GM18508 (cell line): ENCODE measurements at regions not wholly inside any gene's neighbourhood (a gene's known extent, or its start where the extent isn't known, plus 50 kb on each side); places are given as distances from the start of the nearest gene placed in this dataset.
"Not testable (repeated sequence)": the region's sequence is repeated elsewhere in the genome, so short reads cannot be mapped to it uniquely, and the experiment has no call there.

Source experiments
- ATAC-seq: cut with Tn5 transposase; IDR thresholded peaks from one replicate; pipeline ENCODE4 v1.9.1; 2021; ENCODE audit warnings: moderate number of reproducible peaks; ENCODE audit not compliant: insufficient read depth, unreplicated experiment

DNA sequence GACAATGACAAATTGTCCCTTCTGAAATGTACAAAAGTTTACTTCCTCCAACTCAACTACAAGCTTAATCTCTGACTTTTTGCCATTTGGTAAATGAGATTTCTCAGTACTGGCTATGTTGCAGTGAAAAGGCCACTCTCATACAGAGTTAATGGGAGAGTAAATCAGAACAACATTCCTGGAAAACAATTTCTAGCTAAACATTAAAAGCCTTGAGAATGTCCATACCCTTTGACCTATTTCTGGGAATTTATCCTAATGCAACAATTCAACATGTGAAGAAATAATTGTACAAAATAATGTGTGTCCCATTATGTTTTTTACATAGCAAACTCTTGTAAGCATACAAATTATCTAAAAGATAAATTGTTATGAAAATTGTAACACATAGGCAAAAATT lies 56.3 kb upstream of the SPEF2 start:
- ATAC-seq = no peak

DNA sequence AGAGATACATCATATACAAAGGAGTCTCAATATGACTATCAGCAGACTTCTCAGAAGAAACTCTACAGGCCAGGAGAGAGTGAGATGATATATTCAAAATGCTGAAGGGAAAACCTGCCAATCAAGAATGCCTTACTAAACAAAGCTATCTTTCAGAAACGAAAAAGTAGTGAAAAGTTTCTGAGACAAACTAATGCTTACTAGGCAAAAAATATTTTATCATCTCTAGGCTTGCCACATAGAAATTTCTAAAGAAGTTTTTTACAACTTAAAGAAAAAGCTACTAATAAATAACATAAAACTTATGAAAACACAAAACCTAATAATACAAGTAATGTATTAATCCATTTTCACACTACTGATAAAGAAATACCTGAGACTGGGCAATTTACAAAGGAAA lies 59.9 kb upstream of the SPEF2 start:
- no peak for ATAC-seq

DNA sequence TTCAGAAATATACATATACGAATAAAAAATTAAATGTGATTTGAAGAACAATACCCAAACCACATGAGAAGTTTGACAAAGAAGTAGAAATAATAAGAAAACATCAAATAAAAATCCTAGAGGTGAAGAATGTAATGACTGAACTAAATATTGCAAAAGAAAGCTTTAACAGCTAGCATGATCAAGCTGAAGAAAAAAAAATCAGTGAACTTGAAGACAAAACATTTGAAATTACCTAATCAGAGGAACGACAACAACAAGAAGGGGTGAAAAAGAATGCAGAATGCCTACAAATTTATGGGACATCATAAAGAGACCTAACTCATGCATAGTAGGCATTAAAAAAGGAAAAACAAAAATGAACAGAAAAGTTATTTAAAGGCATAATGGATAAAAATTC lies 60.5 kb upstream of the SPEF2 start:
- no peak for ATAC-seq

DNA sequence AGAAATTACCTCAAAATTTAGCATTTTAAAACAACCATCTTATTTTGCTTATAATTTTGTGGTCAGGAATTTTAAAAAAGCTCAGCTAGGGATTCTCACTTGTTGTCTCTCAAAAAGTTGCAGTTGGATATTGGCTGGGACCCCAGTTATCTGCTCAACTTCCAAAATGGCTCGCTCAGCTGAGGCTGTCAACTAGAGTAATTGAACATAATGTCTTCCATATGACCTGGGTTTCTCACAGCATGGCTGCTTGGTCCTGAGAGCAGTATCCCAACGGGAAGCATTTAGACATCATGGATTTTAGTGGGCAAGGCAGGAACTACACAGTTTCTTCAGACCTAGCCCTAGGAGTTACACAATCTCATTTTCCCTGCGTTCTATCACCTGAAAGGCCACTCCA lies 63.6 kb upstream of the SPEF2 start:
- ATAC-seq = no peak

DNA sequence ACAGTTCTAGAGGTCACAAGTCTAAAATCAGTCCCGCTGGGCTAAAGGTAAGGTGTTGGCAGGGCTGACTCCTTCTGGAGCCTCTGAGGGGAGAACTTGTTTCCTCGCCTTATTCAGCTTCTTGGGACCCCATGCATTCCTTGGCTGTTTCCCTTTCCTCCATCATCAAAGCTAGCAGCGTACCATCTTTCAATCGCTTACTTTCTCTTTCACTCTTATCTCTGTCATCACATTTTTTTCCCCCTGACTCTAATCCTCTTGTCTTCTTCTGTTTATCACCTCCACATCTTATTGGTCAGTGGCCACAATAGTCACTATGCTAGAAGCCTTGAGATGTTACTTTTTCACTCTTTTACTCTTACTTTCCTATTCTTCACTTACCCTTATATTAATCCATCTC lies 72.5 kb upstream of the SPEF2 start:
- no peak for ATAC-seq

DNA sequence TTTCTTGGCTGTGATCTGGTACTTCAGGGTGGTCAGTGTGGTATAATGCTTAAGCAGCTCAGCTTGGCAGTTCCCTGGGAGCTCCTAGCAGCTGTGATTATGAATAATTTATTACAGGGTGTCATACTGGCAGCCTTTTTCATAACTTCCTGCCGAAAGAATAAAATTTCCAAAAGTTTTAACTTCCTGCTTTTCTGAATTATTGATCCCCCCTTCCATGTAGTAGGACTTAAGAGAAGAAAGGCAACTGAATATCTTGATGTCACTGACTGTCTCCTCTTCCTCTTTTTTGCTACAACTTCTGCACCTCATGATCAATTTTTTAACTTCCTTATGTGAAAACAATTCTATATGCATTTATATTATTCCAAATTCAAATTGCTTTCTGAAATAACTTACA lies 74.3 kb upstream of the SPEF2 start:
- no peak for ATAC-seq

DNA sequence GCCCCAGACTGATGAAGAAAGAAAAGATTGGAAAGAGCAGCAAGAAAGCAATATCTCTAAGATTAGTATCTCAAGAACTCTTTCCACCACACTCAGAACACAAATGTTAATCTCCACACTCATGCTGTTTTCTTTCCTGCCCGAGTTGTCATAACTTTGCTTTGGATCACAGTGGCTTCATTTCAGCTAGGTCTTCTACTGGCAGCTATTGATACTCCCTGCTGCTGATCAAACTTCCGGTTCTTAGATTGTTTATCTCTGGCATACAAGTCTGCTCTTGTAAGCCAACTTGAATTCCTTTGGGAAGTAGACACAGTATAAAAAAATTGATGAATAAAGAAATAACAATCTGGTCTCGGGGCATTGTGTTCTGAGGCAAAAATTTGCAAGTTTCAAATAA lies 77.7 kb upstream of the SPEF2 start:
- no peak for ATAC-seq

DNA sequence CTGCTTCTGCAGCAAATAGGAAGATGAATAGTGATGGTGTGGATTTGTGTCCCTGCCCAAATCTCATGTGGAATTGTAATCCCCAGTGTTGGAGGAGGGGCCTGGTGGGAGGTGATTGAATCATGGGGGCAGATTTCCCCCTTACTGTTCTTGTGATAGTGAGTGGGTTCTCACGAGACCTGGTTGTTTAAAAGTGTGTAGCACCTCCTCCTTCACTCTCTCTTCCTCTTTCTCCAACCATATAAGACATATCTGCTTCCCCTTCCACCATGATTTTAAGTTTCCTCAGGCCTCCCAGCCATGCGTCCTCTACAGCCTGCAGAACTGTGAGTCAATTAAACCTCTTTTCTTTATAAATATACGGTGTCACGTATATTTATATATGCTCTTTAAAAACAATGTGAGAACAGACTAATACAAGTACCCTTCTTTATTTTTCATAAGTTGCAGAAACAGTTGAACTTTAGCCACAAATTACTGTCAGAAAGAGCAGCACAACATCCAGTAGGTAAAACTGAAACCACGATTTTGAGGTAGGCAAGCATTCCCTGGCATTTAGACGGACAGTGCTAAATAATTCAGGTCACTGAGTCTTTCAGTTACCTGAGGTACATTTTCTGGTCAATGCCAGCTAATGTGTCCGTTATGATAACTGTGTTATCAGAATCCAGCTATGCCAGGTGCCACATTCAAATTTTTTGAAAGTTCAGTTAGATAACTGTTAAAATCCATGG lies 79.3 kb upstream of the SPEF2 start:
- no peak for ATAC-seq

DNA sequence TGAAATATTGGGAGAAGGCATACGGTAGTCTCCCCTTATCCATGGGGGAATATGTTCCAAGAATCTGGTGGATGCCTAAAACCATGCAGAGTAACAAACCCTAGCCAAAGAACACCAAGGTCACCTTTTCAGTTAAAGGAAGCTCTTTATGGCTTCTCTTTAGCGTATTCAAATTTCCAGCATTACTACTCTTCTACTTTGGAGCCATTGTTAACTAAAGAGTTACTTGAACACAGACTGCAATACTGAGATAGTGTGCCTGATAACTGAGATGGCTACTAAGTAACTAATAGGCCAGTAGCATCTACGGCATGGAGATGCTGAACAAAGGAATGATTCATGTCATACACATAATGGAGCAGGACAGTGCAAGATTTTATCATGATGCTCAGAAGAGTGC lies 84.5 kb upstream of the SPEF2 start:
- ATAC-seq = no peak

DNA sequence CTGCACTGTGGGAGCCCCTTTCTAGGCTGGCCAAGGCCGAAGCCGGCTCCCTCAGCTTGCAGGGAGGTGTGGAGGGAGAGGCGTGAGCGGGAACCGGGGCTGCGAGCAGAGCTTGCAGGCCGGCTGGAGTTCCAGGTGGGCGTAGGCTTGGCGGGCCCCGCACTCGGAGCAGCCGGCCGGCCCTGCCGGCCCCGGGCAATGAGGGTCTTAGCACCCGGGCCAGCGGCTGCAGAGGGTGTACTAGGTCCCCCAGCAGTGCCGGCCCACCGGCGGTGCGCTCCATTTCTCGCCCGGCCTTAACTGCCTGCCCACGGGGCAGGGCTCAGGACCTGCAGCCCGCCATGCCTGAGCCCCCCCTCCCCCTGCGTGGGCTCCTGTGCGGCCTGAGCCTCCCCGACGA lies 86.1 kb upstream of the SPEF2 start:
- ATAC-seq = not testable (repeated sequence)

DNA sequence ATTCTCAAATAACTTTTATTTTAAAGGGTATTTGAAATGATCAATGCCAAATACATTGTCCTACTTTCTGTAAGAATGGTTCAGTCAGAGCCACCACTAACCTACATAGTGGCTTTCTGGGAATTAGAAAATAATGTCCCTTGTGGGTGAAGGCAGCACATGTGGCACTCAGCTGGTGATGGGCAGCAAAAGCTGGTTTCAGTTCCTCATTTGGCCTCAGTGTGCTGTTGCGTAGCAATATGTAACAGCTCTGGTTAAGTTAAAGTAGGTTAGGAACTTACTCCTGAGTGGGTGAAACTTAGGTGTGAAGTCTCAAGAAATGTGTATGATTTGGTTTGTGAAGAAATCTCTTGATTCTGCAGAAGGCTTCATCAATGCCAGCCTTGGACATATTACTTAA lies 99.6 kb upstream of the SPEF2 start:
- ATAC-seq = peak; percentile 100

DNA sequence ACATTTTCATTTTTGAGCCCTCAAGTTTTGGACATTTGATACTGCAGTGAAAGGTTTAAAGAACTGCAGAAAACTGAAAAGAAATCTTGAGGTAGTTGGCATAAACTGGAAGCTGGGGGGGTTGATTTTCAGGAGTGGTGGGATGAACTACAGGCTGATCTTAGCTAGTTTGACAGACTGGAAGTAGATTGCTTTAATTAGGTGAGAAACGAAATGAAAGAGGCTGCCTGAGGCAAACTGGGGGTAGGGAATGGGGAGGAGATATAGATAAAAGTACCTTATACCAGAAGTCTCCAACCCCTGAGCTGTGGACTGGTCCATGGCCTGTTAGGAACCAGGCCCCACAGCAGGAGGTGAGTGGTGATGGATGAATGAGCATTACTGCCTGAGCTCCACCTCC lies 101.4 kb upstream of the SPEF2 start:
- ATAC-seq = no peak

DNA sequence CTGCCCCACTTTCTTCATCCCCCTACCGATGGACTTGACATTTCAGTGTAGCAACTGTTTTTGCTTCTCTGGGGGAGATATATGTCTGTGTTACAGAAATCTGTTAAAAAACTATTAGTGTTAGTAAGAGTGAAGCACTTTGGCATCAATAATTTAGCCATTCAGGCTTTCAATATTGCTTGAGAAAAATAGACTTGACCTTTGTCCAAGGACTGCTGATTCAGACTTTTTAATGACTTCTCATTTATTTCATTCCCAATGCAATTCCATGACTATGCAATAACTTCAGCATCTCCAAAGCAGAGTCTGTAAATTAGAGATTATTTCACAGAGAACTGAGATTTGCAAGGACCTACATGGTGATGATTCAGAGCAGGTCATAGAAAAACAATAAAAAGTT lies 104.1 kb upstream of the SPEF2 start:
- no peak for ATAC-seq

DNA sequence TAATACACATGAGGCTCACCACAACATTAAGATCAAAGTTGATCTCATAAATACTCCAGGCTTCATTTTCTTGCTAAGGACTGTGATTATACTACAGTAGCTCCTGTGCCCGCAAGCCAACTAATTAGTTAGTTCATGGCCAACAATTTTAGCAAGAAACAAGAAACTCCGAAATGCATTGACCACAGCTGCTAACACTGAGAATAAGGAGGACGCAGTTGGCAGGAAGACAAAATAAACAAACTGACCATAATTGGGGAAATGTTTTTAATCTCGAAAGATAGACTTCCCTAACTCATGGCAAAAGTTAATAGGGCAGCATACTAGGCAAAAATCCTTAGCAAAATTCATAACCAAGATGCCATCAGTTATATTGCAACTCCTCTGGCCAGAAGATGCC lies 115.5 kb upstream of the SPEF2 start:
- ATAC-seq = no peak

DNA sequence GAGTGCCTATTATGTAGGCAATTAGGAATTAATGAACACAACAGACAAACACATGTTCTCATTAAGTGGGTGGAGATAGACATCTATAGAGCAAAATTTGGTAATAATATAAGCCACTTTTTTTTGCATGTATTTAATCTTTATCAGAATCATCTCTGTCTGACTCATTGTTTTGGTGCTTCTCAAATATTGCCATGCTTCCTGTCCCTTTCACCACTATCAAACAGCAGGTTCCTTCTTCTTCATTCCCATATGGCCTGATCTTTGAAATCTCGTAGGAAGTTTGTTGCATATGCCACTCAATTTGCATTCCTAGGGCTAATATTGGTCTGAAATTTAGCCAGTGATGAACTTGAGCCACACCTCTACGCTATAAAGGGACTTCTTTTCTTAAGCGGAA lies 128.9 kb upstream of the SPEF2 start:
- ATAC-seq = no peak

DNA sequence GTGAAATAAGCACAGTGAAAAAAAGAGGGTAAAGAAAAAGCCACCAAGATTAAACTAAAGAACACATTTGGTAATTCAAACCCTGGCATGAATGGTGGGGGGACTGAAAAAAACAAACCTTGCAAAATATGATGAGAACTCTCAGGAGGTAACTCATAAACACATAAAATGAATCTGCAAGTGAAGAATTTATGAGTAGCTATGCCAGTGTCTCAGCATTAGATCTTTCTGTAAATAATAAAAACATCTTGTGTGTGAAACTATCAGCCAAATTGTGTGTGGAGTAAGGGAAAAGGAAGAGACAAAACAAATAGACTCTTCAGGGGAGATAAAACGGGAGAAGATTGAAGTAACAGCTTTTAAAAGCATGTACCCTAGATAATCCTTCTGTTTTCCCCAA lies 129.6 kb upstream of the SPEF2 start:
- no peak for ATAC-seq

DNA sequence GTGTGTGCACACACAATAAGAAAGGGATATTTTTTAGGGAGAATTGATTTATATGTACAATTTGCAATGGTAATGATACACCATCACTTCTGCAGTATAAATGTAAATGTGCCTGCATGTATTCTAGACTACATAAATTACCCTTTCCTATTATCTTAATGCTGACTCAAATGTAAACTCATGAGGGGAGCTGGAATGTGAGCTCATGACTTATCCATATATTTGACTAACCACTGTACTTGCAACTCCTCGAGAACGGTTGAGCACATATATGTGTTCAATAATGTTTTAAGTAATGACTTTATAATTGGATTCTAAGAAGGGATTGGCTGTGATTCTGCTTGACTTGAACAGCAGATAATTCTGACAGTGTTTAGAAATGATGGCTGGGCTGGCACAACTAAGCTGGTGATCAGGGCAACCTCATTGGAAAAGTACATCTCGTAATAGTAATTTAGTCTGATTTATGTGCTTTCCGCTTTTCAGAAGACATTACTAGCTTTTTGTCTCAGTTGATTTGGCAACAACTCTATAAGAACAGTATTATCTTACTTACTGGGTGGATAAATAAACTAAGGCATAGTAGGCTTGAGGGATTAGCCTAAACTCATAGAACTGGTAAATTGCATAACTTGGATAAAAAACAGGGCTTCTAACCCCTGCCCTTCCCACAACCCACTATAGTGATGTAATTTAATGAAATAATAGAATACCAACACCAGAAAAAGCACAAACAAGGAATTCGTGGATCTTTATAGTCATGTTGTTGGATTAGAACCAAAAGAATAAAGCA lies 130.2 kb upstream of the SPEF2 start:
- ATAC-seq = no peak

DNA sequence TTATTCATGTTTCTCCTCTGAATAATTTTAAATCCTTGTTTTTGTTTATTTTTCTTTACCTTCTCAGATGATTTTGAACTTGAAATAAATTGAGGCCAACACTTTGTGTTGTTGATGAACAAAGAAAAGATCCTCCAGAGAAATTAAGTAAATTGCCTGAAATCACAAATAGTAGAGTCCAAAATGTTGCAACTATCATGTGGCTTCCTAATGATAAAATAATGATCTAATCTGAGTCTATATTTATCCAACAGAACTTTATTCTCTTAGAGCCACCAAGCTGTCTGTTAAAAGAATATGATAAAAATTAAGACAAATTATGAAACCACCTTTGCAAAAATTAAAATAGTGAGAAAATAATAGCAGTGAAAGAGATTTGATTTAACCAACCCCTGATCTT lies 132.2 kb upstream of the SPEF2 start:
- ATAC-seq = no peak

DNA sequence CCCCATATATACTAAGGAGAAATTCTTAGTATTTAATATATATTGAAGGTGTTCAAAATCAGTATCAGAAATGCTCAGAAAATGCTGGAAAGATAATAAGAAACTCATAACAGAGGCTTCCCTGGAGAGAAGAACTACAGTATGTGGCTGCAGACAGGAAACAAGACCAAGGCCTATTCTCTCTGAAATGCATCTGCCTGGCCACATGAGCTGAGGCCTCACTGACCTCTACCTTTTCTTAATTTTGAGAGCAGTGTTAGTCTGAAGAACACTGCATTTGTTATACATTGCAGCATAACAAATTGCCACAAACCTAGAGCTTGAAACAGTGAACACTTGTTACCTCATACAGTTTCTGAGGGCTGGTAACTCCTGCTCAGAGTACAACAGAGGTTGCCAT lies 133.4 kb upstream of the SPEF2 start:
- peak; percentile 38 for ATAC-seq

DNA sequence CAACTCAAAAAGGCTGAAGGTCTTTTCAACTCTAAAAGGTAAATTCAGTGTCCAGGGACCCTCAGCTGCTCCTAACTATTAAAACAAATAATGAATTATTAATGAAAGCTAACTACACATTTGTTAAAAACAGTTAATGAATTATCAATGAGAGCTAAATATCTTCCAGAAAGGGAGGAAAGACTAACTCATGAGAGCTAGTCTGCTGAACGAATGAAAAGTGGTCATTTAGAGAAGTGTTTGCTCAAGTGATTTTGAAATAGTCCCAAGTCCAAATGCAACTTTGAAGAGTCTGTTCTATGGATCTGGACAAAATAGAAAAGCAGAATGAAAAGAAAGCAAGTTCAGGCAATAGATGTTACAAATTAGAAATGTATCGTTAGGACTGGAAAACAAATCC lies 133.9 kb upstream of the SPEF2 start:
- ATAC-seq = no peak

DNA sequence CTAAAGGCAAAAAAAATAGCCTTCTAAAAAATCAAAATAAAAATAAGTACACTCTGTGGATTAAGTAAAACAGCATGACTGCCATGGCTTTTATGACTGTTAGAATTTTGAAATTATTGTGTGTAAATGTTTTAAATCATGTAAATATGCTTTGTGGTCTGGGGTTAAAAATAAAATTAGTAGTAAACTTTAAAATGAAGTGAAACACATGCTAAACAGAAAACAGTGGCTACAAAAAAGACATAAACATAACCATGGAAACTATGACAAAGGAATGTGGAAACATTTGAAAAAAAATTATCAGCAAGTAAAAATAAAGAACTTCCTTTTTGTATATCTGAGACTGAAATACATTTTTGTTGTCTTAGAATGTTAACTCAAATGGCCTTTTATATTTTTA lies 134.5 kb upstream of the SPEF2 start:
- no peak for ATAC-seq

DNA sequence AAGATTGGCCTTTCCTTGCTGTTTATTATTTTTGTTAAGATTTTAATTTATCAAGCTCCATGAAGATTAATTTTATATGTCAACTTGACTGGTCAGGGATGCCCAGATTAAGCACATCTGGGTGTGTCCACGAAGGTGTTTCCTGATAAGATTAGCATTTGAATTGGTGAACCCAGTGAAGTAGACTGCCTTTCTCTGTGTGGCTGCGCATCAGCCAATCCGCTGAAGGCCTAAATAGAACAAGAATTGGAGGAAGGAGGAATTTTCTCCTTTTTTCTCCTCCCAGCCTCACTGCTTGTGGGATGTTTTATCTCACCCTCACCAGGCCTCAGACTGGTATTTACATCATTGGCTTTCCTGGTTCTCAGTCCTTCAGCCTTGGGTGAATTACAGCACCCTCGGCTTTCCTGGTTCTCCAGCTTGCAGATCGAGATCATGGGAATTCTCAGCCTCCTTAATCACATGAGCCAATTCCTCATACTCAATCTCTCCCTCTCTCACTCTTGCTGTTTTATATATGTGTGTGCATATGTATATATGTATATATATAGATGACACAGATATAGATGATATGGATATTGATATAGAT lies 135.4 kb upstream of the SPEF2 start:
- ATAC-seq = no peak
